Memory B cell (primary cell): ENCODE measurements at regions not wholly inside any gene's neighbourhood (a gene's known extent, or its start where the extent isn't known, plus 50 kb on each side); places are given as distances from the start of the nearest gene placed in this dataset.
"Not testable (repeated sequence)": the region's sequence is repeated elsewhere in the genome, so short reads cannot be mapped to it uniquely, and the experiment has no call there.

Experiments
- ATAC-seq: fragments of 150-1000 bp; cut with Tn5 transposase; 2 replicates; pipeline ENCODE4 v1.10.0; 2021; ENCODE audit warnings: low read depth, mild to moderate bottlenecking, moderate library complexity
- DNase-seq, 2 donors: peaks; one replicate each; pipeline ENCODE4 v3.0.0; 2022; ENCODE audit warnings: low spot score in 2 of 2
- H3K27ac Mint-ChIP-seq: one replicate; pipeline ENCODE4 v1.8.0; 2022; ENCODE audit warnings: mild to moderate bottlenecking, moderate library complexity, mixed read lengths
- H3K27me3 Mint-ChIP-seq: one replicate; pipeline ENCODE4 v1.8.0; 2022; ENCODE audit warnings: mixed read lengths
- H3K36me3 Mint-ChIP-seq: one replicate; pipeline ENCODE4 v1.8.0; 2022; ENCODE audit warnings: mild to moderate bottlenecking, mixed read lengths
- H3K4me1 Mint-ChIP-seq: one replicate; pipeline ENCODE4 v1.8.0; 2022; ENCODE audit warnings: mixed read lengths
- H3K4me3 Mint-ChIP-seq: one replicate; pipeline ENCODE4 v1.8.0; 2022; ENCODE audit warnings: mild to moderate bottlenecking, moderate library complexity, mixed read lengths
- H3K9me3 Mint-ChIP-seq: one replicate; pipeline ENCODE4 v1.8.0; 2022; ENCODE audit warnings: mixed read lengths

GRCh38 chr4:151530783-151531182 is 121.8 kb downstream of the FHIP1A start:
- Mint-ChIP-seq H3K9me3 (peaks cover 2% of the 10 kb centered on the region), H3K27me3 (peaks cover 3% of the 10 kb centered on the region), H3K4me1 (no peaks in the 10 kb centered on the region), H3K4me3 (no peak overlapping the region), H3K27ac (no peak overlapping the region), H3K36me3 (no peaks in the 10 kb centered on the region)
- no peak for ATAC-seq
- DNase-seq = no peak

DNA sequence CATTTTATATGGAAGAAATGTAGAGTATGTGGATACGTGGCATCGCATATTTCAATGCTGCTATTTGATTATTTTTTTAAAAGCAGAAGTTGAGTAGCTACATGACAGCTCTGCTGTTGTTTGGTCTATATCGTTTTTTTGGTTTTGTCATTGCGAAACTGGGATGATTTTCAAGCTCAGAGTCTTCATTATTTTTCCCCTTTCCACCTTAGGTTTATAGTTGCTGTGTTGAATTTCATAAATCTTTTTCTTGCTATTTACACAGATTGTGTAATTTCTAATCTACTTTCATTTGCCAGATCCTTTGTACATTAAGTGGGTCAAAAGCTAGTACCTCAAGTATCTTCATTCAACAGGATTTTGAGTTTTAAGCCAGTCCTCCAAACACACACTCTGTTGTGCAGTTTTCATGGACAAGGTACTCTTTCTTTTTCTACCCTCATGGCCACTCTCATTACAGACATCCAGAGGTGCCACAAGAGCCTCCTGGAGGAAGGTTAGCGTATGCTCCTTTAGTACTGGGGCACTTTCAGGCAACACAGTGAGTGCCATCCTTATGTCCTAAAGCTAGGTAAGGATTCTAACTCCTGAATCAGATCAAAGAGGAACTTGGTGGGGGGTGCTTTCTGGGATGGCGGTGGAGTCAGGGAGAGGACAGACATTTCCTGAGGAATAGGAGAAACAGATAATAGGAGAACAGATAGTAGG is 123.2 kb downstream of the FHIP1A start:
- Mint-ChIP-seq H3K4me3 (no peak overlapping the region), H3K4me1 (no peaks in the 10 kb centered on the region), H3K27ac (no peak overlapping the region), H3K27me3 (peaks cover 3% of the 10 kb centered on the region), H3K9me3 (peaks cover 2% of the 10 kb centered on the region), H3K36me3 (no peaks in the 10 kb centered on the region)
- ATAC-seq (no peak), DNase-seq (no peak)

GRCh38 chr4:151534195-151534594 is 125.2 kb downstream of the FHIP1A start:
- Mint-ChIP-seq H3K36me3 (no peaks in the 10 kb centered on the region), H3K27me3 (peaks cover 3% of the 10 kb centered on the region), H3K4me1 (no peaks in the 10 kb centered on the region), H3K9me3 (no peaks in the 10 kb centered on the region), H3K4me3 (no peak overlapping the region), H3K27ac (no peak overlapping the region)
- DNase-seq (no peak), ATAC-seq (no peak)

GRCh38 chr4:151535366-151535765 is 126.4 kb downstream of the FHIP1A start:
- H3K36me3 Mint-ChIP-seq = no peaks in the 10 kb centered on the region
- no peak for DNase-seq
- H3K27ac Mint-ChIP-seq = no peak overlapping the region
- peaks cover 3% of the 10 kb centered on the region for H3K27me3 Mint-ChIP-seq
- no peaks in the 10 kb centered on the region for H3K4me1 Mint-ChIP-seq
- no peak for ATAC-seq
- H3K9me3 Mint-ChIP-seq = no peaks in the 10 kb centered on the region
- no peak overlapping the region for H3K4me3 Mint-ChIP-seq

DNA sequence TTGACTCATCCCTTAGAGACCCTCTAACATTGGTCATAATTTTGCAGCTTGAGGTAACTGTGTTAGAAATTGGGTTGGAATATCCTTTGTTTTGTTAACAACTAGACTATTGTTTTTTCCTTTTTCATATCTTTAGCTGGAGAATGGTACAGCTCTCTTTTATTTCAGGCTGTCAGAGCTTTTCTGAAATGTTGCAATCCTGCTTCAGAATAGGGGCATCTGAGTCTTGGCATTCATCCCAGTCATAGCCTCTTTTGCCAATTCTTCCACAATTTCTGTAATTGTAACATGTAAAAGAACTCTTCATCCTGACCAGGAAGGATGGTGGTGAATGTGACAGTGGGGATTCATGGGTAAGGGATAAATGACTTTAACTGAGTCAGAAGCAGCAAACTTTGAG is 128.7 kb downstream of the FHIP1A start:
- H3K9me3 Mint-ChIP-seq = no peaks in the 10 kb centered on the region
- no peak overlapping the region for H3K27ac Mint-ChIP-seq
- no peaks in the 10 kb centered on the region for H3K4me1 Mint-ChIP-seq
- ATAC-seq (no peak), DNase-seq (no peak)
- no peaks in the 10 kb centered on the region for H3K36me3 Mint-ChIP-seq
- H3K4me3 Mint-ChIP-seq = no peak overlapping the region
- H3K27me3 Mint-ChIP-seq = peaks cover 3% of the 10 kb centered on the region

- no peak overlapping the region for H3K27ac Mint-ChIP-seq
- no peaks in the 10 kb centered on the region for H3K36me3 Mint-ChIP-seq
- peaks cover 3% of the 10 kb centered on the region for H3K27me3 Mint-ChIP-seq
- DNase-seq (no peak), ATAC-seq (no peak)
- H3K4me3 Mint-ChIP-seq = no peak overlapping the region
- no peaks in the 10 kb centered on the region for H3K4me1 Mint-ChIP-seq
- H3K9me3 Mint-ChIP-seq = no peaks in the 10 kb centered on the region
These were observed 130.0 kb downstream of the FHIP1A start for GRCh38 chr4:151538963-151539362.

DNA sequence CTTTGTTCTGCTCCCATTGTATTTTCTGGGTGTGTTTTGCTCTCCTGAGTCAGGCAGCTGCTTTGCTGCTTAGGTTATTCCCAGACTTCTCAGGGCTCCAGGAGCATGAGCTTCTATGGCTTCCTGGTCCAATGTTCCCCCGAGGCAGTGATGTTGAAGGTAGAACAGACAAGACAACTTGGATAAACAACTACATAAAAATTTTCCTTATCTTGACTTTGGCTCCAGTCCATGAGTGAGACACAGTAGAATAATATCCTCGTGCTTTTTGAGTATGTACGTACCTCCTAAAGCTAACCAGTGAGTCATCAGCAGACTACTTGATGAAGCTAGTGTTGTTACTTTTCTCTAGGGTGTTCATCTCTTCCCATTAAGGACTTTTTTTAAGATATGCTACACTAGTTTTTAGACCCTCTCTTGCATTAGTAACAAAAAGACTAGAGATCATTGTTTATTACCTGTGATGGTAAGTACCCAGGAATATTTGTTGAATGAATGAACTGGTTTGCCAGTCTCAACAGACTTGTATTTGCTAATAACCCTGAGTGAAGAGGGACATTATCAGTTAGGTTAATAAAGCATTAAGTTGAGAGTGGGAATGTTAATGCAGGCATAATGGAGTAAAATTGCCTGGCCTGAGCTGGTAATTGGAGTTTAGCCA is 131.9 kb downstream of the FHIP1A start:
- Mint-ChIP-seq H3K27ac (no peak overlapping the region), H3K36me3 (no peaks in the 10 kb centered on the region), H3K4me1 (no peaks in the 10 kb centered on the region), H3K9me3 (no peaks in the 10 kb centered on the region), H3K4me3 (no peak overlapping the region), H3K27me3 (peaks cover 3% of the 10 kb centered on the region)
- no peak for DNase-seq
- ATAC-seq = no peak

DNA sequence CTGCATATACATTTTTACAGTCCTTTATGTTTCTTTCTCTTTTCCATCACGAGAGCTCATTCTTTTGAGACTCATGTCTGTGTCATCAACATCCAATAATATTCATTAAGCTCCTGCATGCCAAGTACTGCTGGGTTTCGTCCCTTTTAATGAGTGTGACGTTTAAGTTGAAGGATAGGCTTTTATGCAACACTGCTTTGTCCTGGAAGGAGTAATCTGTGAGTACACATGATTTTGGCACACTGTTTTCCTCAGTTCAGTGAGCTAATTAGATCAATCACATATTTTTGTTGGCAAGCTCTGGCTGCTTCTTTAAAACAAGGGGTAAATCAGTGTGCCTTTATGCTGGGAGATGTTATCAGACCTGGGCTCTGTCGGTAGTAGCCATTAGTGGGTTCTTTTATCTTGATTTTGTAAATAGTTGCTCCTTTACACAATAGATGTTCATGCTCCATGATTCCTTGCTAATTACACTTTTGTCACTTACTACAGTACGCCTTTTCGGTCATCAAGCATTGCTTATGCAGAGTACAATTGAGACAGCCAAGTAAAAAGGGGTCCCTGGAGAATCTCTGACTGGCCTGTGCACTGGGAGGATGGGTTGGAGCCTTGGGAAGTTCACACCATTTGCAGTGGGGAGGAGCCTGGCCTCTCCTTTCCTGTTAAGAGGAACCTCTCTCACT is 132.6 kb downstream of the FHIP1A start:
- Mint-ChIP-seq H3K9me3 (no peaks in the 10 kb centered on the region), H3K4me3 (no peak overlapping the region), H3K36me3 (no peaks in the 10 kb centered on the region), H3K4me1 (no peaks in the 10 kb centered on the region), H3K27me3 (peaks cover 3% of the 10 kb centered on the region), H3K27ac (no peak overlapping the region)
- DNase-seq = no peak
- ATAC-seq = no peak

- H3K9me3 Mint-ChIP-seq = peaks cover 4% of the 10 kb centered on the region
- H3K36me3 Mint-ChIP-seq = no peaks in the 10 kb centered on the region
- H3K27ac Mint-ChIP-seq = no peak overlapping the region
- no peaks in the 10 kb centered on the region for H3K27me3 Mint-ChIP-seq
- no peak for DNase-seq
- ATAC-seq = no peak
- H3K4me3 Mint-ChIP-seq = no peak overlapping the region
- no peaks in the 10 kb centered on the region for H3K4me1 Mint-ChIP-seq
These were observed 139.7 kb downstream of the FHIP1A start for GRCh38 chr4:151548708-151549107.

DNA sequence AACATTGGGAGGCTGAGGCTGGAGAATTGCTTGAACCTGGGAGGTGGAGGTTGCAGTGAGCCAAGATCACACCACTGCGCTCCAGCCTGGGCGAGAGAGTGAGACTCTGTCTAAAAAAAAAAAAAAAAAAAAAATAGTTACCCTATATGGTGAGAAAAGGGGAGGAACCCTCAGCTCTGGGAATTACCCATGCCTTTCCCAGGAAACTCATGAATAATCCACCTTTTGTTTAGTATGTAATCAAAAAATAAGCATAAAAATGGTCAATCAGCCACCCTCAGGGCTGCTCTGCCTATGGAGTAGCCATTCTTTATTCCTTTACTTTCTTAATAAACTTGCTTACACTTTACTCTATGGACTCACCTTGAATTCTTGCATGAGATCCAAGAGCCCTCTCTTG is 140.4 kb downstream of the FHIP1A start:
- not testable (repeated sequence) for ATAC-seq, H3K9me3 Mint-ChIP-seq, H3K36me3 Mint-ChIP-seq, DNase-seq, H3K4me1 Mint-ChIP-seq, H3K27ac Mint-ChIP-seq, H3K4me3 Mint-ChIP-seq, H3K27me3 Mint-ChIP-seq

DNA sequence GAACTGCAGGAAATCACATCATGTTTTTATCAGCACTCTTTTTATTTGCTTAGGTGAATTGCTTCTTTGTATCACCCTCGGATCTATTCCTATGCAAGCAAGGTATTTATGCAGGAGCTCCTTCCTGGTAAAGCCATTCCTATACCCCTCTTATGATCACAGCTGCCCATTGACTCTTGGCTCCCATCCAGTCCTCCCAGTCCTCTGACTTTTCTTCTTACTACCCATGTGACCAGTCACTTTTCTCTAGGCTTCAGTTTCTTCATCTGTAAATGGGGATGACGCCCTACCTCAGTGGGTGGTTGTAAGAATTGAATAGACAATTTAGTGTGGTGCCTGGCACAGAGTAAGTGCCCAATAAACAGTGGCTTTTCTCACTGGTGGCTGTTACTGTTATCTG is 144.9 kb downstream of the FHIP1A start:
- ATAC-seq = no peak
- Mint-ChIP-seq H3K9me3 (peaks cover 2% of the 10 kb centered on the region), H3K4me1 (no peaks in the 10 kb centered on the region), H3K36me3 (no peaks in the 10 kb centered on the region), H3K27ac (no peak overlapping the region), H3K27me3 (peaks cover 4% of the 10 kb centered on the region), H3K4me3 (no peak overlapping the region)
- DNase-seq = no peak

GRCh38 chr4:151555151-151555945 is 146.4 kb downstream of the FHIP1A start:
- ATAC-seq (no peak), DNase-seq (no peak)
- peaks cover 4% of the 10 kb centered on the region for H3K27me3 Mint-ChIP-seq
- H3K4me1 Mint-ChIP-seq = no peaks in the 10 kb centered on the region
- no peak overlapping the region for H3K4me3 Mint-ChIP-seq
- no peaks in the 10 kb centered on the region for H3K36me3 Mint-ChIP-seq
- H3K27ac Mint-ChIP-seq = no peak overlapping the region
- no peaks in the 10 kb centered on the region for H3K9me3 Mint-ChIP-seq

DNA sequence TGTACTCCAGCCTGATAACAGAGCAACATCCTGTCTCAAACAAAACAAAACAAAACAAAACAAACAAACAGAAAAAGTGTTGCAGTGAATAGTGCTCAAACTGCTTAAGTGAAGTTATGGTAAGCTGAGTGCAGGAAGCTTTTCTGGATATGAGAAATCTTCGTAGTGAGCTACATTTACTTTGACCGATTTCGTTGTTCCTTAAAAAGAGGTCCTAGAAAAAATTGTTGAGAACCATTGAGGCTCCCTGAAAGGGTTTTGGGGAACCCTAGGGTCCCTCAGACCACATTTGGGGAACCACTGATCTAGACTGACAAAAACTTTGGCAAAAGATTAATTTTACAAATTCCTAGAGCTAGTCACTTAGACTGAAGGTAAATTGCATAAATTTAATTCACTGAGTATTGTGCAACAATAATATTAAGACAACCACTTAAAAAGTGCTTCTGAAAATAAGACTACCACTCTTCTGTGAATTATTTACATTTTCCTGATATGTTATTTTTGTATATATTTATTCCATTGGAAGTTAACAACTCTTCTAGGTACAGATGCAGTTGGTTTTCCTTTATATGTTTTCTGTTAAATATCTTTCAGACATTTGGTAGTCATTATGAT is 149.6 kb downstream of the FHIP1A start:
- no peaks in the 10 kb centered on the region for H3K36me3 Mint-ChIP-seq
- peaks cover 8% of the 10 kb centered on the region for H3K27me3 Mint-ChIP-seq

GRCh38 chr4:151559595-151559994 is 150.6 kb downstream of the FHIP1A start:
- peaks cover 6% of the 10 kb centered on the region for H3K27me3 Mint-ChIP-seq

More for the DNA sequence above, 149.6 kb downstream of the FHIP1A start:
- H3K27ac Mint-ChIP-seq = no peak overlapping the region
- H3K4me1 Mint-ChIP-seq = no peaks in the 10 kb centered on the region
- no peak for ATAC-seq
- no peak for DNase-seq
- H3K9me3 Mint-ChIP-seq = no peaks in the 10 kb centered on the region
- no peak overlapping the region for H3K4me3 Mint-ChIP-seq

More at GRCh38 chr4:151559595-151559994, 150.6 kb downstream of the FHIP1A start:
- Mint-ChIP-seq H3K36me3 (no peaks in the 10 kb centered on the region), H3K27ac (no peak overlapping the region), H3K9me3 (no peaks in the 10 kb centered on the region), H3K4me1 (no peaks in the 10 kb centered on the region), H3K4me3 (no peak overlapping the region)
- DNase-seq = no peak
- no peak for ATAC-seq
